Loucy (cell line): ENCODE measurements at regions not wholly inside any gene's neighbourhood (a gene's known extent, or its start where the extent isn't known, plus 50 kb on each side); places are given as distances from the start of the nearest gene placed in this dataset.

Source experiments
- EZH2phosphoT487 ChIP-seq: fragments of 200-600 bp; IDR thresholded peaks from 2 replicates; pipeline ENCODE4 v1.6.1; 2018; ENCODE audit warnings: antibody characterized with exemption, mild to moderate bottlenecking, moderate library complexity, borderline replicate concordance
- TF ChIP-seq, protein P1 (sequence below): fragments of 200-600 bp; sonication (generic); conservative IDR thresholded peaks from 2 replicates; pipeline ENCODE4 v1.5.1; 2014; ENCODE audit warnings: mild to moderate bottlenecking, antibody characterized with exemption, low read length

DNA sequence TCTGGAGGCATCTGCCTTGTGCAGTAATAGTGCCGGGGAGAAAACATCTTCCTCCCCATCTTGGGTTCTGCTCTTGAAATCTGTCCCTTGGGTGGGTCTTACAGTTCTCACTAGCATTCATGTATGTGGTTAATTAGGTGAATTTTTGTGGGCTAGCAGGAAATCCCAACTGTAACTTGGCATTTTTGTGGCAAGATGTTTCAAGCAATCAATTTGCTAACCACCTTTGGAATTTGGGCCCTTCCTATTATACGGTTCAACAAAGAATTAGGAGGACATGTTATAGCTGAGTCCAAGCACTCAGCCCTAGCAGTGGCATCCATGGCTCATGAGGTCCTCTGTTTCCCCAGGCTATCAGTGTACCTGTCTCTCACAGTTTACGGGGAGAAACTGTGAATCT lies 89.1 kb upstream of the MTNR1B start:
- TF ChIP-seq, protein P1, sequence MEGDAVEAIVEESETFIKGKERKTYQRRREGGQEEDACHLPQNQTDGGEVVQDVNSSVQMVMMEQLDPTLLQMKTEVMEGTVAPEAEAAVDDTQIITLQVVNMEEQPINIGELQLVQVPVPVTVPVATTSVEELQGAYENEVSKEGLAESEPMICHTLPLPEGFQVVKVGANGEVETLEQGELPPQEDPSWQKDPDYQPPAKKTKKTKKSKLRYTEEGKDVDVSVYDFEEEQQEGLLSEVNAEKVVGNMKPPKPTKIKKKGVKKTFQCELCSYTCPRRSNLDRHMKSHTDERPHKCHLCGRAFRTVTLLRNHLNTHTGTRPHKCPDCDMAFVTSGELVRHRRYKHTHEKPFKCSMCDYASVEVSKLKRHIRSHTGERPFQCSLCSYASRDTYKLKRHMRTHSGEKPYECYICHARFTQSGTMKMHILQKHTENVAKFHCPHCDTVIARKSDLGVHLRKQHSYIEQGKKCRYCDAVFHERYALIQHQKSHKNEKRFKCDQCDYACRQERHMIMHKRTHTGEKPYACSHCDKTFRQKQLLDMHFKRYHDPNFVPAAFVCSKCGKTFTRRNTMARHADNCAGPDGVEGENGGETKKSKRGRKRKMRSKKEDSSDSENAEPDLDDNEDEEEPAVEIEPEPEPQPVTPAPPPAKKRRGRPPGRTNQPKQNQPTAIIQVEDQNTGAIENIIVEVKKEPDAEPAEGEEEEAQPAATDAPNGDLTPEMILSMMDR, result no peak
- TF ChIP-seq EZH2phosphoT487, result no peak
